Right lobe of liver (tissue), 4 donors: ENCODE measurements at regions not wholly inside any gene's neighbourhood (a gene's known extent, or its start where the extent isn't known, plus 50 kb on each side); places are given as distances from the start of the nearest gene placed in this dataset.

Source experiments
- POLR2A ChIP-seq: fragments of 450-650 bp; IDR thresholded peaks from one replicate; pipeline ENCODE4 v1.6.1; 2017; ENCODE audit warnings: antibody characterized with exemption, mild to moderate bottlenecking
- TF ChIP-seq, protein P1 (sequence below), 4 donors: fragments of 200-600 bp in 3 of 4; fragments of 450-650 bp in 1 of 4; IDR thresholded peaks; one replicate each; pipeline versions ENCODE4 v1.5.1 to v1.8.0; 2016 to 2022; ENCODE audit warnings: antibody characterized with exemption in 4 of 4, mild to moderate bottlenecking in 2 of 4
- donor health status: DM: no; HTN: no; CAD: no.
- donor health status: DM: no; HTN: no; CAD: no.
- donor health status: DM: no; HTN: yes; CAD: no.

GRCh38 chr6:50271266-50271665 is 221.5 kb upstream of the DEFB112 start:
- TF ChIP-seq, protein P1, sequence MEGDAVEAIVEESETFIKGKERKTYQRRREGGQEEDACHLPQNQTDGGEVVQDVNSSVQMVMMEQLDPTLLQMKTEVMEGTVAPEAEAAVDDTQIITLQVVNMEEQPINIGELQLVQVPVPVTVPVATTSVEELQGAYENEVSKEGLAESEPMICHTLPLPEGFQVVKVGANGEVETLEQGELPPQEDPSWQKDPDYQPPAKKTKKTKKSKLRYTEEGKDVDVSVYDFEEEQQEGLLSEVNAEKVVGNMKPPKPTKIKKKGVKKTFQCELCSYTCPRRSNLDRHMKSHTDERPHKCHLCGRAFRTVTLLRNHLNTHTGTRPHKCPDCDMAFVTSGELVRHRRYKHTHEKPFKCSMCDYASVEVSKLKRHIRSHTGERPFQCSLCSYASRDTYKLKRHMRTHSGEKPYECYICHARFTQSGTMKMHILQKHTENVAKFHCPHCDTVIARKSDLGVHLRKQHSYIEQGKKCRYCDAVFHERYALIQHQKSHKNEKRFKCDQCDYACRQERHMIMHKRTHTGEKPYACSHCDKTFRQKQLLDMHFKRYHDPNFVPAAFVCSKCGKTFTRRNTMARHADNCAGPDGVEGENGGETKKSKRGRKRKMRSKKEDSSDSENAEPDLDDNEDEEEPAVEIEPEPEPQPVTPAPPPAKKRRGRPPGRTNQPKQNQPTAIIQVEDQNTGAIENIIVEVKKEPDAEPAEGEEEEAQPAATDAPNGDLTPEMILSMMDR (IDR thresholded peaks at IDR 0.05) = no peak
- no peak for TF ChIP-seq POLR2A
